GM18511 (cell line): ENCODE measurements at regions not wholly inside any gene's neighbourhood (a gene's known extent, or its start where the extent isn't known, plus 50 kb on each side); places are given as distances from the start of the nearest gene placed in this dataset.

Source experiments
- ATAC-seq: cut with Tn5 transposase; IDR thresholded peaks from one replicate; pipeline ENCODE4 v1.9.1; 2021; ENCODE audit warnings: mild to moderate bottlenecking, moderate library complexity; ENCODE audit not compliant: unreplicated experiment

DNA sequence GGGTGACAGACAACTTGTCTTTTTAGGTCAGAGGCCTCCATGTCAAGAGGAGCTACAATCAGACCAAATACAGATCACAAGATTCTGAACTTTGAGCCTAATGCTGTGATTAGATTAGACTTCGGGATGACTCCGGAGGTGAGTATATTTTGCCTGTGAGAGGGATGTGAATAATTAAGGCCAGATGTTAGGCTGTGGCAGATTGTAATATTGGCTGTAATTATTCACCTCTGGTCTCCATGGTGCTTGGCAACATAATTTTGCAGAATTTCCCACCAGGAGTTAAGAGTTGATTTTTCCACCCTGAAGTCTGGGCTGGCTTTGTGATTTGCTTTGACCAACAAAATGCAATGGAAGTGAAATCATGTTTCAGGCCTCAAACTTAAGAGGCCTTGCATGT, 108.2 kb upstream of the CWC22 start:
- ATAC-seq: no peak

GRCh38 chr2:180111901-180112300, 104.8 kb upstream of the CWC22 start:
- no peak for ATAC-seq

GRCh38 chr2:180110469-180110868, 103.4 kb upstream of the CWC22 start:
- no peak for ATAC-seq

GRCh38 chr2:180101846-180102245, 94.7 kb upstream of the CWC22 start:
- no peak for ATAC-seq

GRCh38 chr2:180099308-180099707, 92.2 kb upstream of the CWC22 start:
- no peak for ATAC-seq

- no peak for ATAC-seq
Measured at GRCh38 chr2:180085144-180085543, 78.0 kb upstream of the CWC22 start.

DNA sequence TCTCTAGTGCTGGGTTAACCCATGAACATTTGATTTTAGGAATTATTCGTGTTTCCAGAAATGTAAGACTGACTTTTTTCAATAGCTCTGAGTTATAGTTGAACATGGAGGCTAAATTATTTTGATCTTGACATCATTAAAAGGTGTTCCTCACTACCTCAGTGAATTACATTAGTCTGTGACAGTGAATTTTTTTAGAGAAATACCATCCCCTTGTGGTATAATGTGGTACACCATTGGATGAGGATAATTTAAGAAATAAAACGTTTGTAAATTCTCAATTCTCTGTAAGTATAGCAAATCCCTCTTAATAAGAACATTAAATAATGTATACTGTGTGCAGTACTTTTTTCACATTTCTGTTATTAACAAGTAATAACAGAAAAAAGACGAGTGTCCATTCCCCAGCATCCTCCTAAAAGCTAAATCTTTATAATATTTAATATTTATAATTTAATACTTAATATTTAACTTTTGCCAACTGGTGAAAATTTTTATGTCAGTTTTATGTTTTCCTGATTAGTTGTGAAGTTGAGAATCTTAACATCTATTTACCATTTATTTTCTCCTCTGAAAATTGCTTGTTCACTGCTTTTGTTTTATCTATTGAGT, 70.3 kb upstream of the CWC22 start:
- no peak for ATAC-seq

DNA sequence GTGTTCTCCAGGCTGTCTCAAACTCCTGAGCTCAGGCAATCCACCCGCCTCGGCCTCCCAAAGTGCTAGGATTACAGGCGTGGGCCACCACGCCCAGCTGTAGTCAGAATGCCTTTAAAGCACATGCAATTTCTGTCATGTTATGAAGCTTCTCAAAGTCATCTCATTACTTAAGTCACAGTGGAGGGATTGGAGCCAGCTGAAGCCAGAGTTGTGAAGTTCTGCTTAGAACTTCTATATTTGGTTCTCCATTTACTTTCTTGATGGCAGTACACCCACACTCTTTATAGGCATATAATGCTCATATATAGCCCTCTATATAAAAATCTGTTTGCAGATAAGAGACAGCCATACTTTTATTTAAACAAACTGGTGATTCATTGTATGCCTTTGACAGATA, 68.8 kb upstream of the CWC22 start:
- ATAC-seq: no peak

DNA sequence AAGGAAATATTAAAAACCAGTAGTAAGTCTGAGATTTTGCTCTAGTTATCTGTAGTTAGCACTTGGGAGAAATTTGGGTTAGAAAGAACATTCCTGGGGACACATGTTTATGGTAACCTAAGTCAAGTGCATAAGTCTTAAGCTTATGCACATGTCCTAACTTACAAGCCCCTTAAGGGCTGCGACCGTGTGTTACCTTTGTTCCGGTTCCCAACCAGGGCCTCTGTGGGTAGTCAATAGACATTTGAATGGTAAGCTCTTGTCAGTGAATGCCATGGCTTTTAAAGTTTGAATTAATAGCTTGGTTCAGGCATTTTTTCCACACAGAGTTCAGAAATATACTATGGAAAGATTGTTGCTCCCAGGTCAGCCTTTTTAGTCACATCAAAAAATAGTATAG, 64.7 kb upstream of the CWC22 start:
- ATAC-seq: no peak

GRCh38 chr2:180063494-180064092, 56.5 kb upstream of the CWC22 start:
- no peak for ATAC-seq

GRCh38 chr2:180062178-180062577, 55.1 kb upstream of the CWC22 start:
- ATAC-seq: no peak

DNA sequence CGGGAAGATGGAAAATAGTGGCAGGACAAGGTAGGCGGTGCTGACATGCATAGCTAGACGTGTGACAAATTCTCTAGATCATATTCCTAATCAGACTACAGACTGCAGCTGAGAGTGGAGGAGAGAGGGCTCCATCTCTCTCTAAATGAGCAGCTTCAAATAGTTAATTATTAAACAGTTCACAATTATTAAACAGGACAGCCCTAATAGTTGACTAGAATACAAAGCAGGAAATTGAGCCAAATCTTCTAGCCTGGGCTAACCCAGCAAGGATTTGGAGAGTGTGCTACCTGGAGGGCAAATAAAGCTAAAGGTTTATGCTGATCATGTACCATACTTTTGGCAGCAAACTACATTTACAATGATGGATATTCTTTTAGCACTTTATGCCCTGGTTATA, 54.4 kb upstream of the CWC22 start:
- no peak for ATAC-seq

DNA sequence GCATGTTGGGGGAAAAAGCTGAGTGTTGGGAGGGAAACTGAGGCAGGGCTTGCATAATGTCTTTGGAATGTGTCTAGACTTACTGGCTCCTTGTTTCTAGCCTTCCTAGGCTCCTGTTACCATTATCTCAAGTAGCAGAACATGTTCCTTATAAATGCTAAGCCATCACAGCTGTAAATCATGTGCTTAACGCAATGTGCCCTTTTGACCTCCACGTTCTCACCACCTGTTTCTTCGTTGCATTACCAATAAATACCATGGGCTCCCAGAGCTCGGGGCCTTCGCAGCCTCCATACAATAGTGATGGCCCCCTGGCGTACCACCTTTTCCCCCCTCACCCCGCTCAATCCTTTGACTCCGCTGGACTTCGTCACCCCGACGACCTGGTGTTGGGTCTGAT, 54.0 kb upstream of the CWC22 start:
- no peak for ATAC-seq

- ATAC-seq: no peak
Measured at GRCh38 chr2:180058993-180059392, 51.9 kb upstream of the CWC22 start.

- no peak for ATAC-seq
Measured at GRCh38 chr2:180057706-180058412, 50.8 kb upstream of the CWC22 start.
